Astrocyte (in vitro differentiated cells and primary cell): ENCODE measurements at regions not wholly inside any gene's neighbourhood (a gene's known extent, or its start where the extent isn't known, plus 50 kb on each side); places are given as distances from the start of the nearest gene placed in this dataset.

Experiments used
- EZH2 ChIP-seq: IDR thresholded peaks from 2 replicates; pipeline ENCODE4 v1.6.1; 2012; ENCODE audit warnings: mild to moderate bottlenecking, low read length, inconsistent platforms; ENCODE audit not compliant: insufficient read depth
- TF ChIP-seq, protein P1 (sequence below): IDR thresholded peaks from 2 replicates; pipeline ENCODE4 v1.5.1; 2011; ENCODE audit warnings: low read depth, mild to moderate bottlenecking, inconsistent platforms, low read length, moderate library complexity; ENCODE audit not compliant: insufficient read depth

DNA sequence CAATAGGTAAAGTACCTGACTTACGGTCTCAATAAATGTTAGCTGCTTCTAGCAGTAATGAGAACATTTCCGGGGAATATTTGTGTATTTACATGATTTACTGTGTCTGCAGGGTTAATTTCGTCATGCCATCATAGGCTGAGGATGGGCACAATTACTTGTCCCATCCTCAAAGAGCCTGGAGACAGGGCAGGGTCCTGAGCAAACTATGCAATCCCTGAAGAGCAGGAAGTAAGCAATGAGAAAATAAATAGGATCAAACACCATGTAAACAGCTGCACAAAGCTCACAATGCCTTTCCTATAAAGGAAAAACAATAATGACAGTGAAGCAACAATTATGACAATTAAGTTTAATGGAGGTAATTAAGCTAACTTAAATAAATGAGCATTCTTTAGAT lies 114.6 kb upstream of the FOXQ1 start:
- TF ChIP-seq EZH2 = no peak
- TF ChIP-seq, protein P1, sequence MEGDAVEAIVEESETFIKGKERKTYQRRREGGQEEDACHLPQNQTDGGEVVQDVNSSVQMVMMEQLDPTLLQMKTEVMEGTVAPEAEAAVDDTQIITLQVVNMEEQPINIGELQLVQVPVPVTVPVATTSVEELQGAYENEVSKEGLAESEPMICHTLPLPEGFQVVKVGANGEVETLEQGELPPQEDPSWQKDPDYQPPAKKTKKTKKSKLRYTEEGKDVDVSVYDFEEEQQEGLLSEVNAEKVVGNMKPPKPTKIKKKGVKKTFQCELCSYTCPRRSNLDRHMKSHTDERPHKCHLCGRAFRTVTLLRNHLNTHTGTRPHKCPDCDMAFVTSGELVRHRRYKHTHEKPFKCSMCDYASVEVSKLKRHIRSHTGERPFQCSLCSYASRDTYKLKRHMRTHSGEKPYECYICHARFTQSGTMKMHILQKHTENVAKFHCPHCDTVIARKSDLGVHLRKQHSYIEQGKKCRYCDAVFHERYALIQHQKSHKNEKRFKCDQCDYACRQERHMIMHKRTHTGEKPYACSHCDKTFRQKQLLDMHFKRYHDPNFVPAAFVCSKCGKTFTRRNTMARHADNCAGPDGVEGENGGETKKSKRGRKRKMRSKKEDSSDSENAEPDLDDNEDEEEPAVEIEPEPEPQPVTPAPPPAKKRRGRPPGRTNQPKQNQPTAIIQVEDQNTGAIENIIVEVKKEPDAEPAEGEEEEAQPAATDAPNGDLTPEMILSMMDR = no peak
